ENCODE measurements at regions not wholly inside any gene's neighbourhood (a gene's known extent, or its start where the extent isn't known, plus 50 kb on each side); places are given as distances from the start of the nearest gene placed in this dataset.

DNA sequence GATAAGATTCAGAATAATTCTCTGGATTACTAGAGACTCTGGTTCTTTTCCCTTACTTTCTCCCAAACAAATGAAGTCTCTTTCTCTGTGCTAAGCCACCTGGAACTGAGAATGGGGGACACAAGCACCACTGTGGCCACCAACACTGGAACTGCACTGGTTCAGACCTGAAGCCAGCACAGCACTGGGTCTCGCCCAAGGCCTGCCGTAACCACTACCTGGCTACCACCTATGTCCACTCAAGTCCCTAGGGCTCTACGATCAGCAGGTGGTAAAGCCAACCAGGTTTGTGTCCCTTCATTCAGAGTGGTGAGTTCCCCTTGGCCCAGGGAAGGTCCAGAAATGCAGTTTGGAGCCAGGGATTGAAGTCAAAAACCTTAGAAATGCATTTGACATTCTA is 626.2 kb downstream of the DIAPH3 start:
- H4K8ac ChIP-seq (ENCODE audit: low read depth, low read length), result no peak overlapping the region
- H3K4me3 ChIP-seq (ENCODE audit: low read depth, low read length), result no peak overlapping the region
- no peak overlapping the region for H3K14ac ChIP-seq (ENCODE audit: low read length)
- H3K36me3 ChIP-seq (ENCODE audit: control insufficient read depth in 1 of 2, insufficient read depth in 2 of 2, low read length in 2 of 2), result no peaks in the 10 kb centered on the region
- no peak overlapping the region for H2AFZ ChIP-seq (ENCODE audit: insufficient read depth, low read length, poor library complexity)
- H3K4me1 ChIP-seq (ENCODE audit: control insufficient read depth in 1 of 2, insufficient read depth in 2 of 2, low read length in 2 of 2), result no peaks in the 10 kb centered on the region
- no peak overlapping the region for H2BK120ac ChIP-seq (ENCODE audit: insufficient read depth, low read length, poor library complexity)
- H4K12ac ChIP-seq (ENCODE audit: low read depth, low read length), result no peak overlapping the region
- H2BK5ac ChIP-seq (ENCODE audit: low read depth, low read length, poor library complexity), result no peak overlapping the region
- H3K4me2 ChIP-seq (ENCODE audit: low read length), result no peak overlapping the region
- no peak overlapping the region for H3K4ac ChIP-seq (ENCODE audit: low read depth, low read length)
- no peaks in the 10 kb centered on the region for H3K9me3 ChIP-seq (ENCODE audit: insufficient read depth, low read depth, low read length)
- no peak overlapping the region for H3K18ac ChIP-seq (ENCODE audit: low read length)
- H3K9ac ChIP-seq (ENCODE audit: low read length), result no peak overlapping the region
- no peak overlapping the region for H2BK12ac ChIP-seq (ENCODE audit: low read length)
- no peaks in the 10 kb centered on the region for H3K79me1 ChIP-seq (ENCODE audit: low read length)
- no peak for DNase-seq
- no peak overlapping the region for H4K91ac ChIP-seq (ENCODE audit: low read depth, low read length)
- H3K23ac ChIP-seq (ENCODE audit: low read length), result no peak overlapping the region
- no peak overlapping the region for H3K27ac ChIP-seq (ENCODE audit: low read depth, low read length)
- H2AK5ac ChIP-seq (ENCODE audit: low read length), result peak overlapping the region; percentile 29
- no peaks in the 10 kb centered on the region for H3K79me2 ChIP-seq (ENCODE audit: control insufficient read depth, insufficient read depth, low read length, poor library complexity)
- H3K27me3 ChIP-seq (ENCODE audit: insufficient read depth, low read length), result no peaks in the 10 kb centered on the region
- WGBS (ENCODE audit: extremely low coverage, insufficient coverage, insufficient read length), result no CpG with 5 or more reads among the region's 3 CpGs

DNA sequence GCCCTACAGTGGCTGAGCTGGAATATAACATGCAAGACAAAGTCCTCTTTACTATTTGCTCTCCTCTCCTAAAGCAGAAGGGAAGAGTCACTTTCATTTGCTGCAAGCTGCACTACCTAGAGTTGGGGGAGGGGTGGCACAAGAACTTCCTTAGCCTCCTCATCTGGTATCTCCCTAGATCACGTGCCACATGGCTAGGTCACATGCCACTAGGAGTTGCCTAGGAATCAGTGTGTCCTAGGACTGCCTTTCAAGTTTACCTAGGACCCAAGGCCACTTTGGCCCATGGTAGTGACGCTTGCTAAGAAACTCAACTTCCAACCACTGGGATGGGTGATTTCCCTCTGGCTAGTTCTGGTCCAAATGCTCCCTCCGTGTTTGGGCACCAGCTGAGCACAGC is 625.2 kb downstream of the DIAPH3 start:
- no peak overlapping the region for H2BK12ac ChIP-seq (ENCODE audit: low read length)
- no peak overlapping the region for H2BK5ac ChIP-seq (ENCODE audit: low read depth, low read length, poor library complexity)
- no peak overlapping the region for H4K91ac ChIP-seq (ENCODE audit: low read depth, low read length)
- H3K18ac ChIP-seq (ENCODE audit: low read length), result no peak overlapping the region
- no peak overlapping the region for H4K8ac ChIP-seq (ENCODE audit: low read depth, low read length)
- H2AK5ac ChIP-seq (ENCODE audit: low read length), result no peak overlapping the region
- no peak overlapping the region for H3K9ac ChIP-seq (ENCODE audit: low read length)
- no CpG with 5 or more reads among the region's 3 CpGs for WGBS (ENCODE audit: extremely low coverage, insufficient coverage, insufficient read length)
- no peak overlapping the region for H2BK120ac ChIP-seq (ENCODE audit: insufficient read depth, low read length, poor library complexity)
- no peak overlapping the region for H3K4me2 ChIP-seq (ENCODE audit: low read length)
- no peak overlapping the region for H3K27ac ChIP-seq (ENCODE audit: low read depth, low read length)
- no peaks in the 10 kb centered on the region for H3K9me3 ChIP-seq (ENCODE audit: insufficient read depth, low read depth, low read length)
- no peaks in the 10 kb centered on the region for H3K79me1 ChIP-seq (ENCODE audit: low read length)
- DNase-seq, result no peak
- H3K36me3 ChIP-seq (ENCODE audit: control insufficient read depth in 1 of 2, insufficient read depth in 2 of 2, low read length in 2 of 2), result no peaks in the 10 kb centered on the region
- H3K4me3 ChIP-seq (ENCODE audit: low read depth, low read length), result no peak overlapping the region
- no peak overlapping the region for H2AFZ ChIP-seq (ENCODE audit: insufficient read depth, low read length, poor library complexity)
- no peak overlapping the region for H3K4ac ChIP-seq (ENCODE audit: low read depth, low read length)
- H3K14ac ChIP-seq (ENCODE audit: low read length), result no peak overlapping the region
- H3K27me3 ChIP-seq (ENCODE audit: insufficient read depth, low read length), result no peaks in the 10 kb centered on the region
- H4K12ac ChIP-seq (ENCODE audit: low read depth, low read length), result no peak overlapping the region
- no peaks in the 10 kb centered on the region for H3K4me1 ChIP-seq (ENCODE audit: control insufficient read depth in 1 of 2, insufficient read depth in 2 of 2, low read length in 2 of 2)
- no peak overlapping the region for H3K23ac ChIP-seq (ENCODE audit: low read length)
- no peaks in the 10 kb centered on the region for H3K79me2 ChIP-seq (ENCODE audit: control insufficient read depth, insufficient read depth, low read length, poor library complexity)

DNA sequence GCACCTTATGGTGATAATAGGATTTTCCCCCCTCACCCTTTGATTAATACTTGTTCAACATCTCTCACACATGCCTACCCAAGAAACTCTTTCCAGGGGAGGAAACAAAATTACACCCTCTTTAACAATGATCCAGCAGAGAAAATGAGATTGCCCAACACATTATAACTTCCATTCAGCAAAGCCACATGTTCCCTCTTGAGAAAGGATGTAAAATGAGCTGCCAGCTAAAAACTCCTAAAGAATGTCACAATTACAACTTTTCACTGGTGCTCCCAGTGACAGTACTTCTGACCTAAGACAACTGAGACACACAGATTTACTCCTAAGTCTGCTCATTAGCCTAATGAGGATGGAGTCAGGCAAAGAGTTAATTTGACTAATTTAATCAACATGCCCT is 621.4 kb downstream of the DIAPH3 start:
- no peak overlapping the region for H4K12ac ChIP-seq (ENCODE audit: low read depth, low read length)
- H3K79me2 ChIP-seq (ENCODE audit: control insufficient read depth, insufficient read depth, low read length, poor library complexity), result no peaks in the 10 kb centered on the region
- no peak overlapping the region for H3K23ac ChIP-seq (ENCODE audit: low read length)
- H3K9ac ChIP-seq (ENCODE audit: low read length), result no peak overlapping the region
- H3K18ac ChIP-seq (ENCODE audit: low read length), result no peak overlapping the region
- H3K4me1 ChIP-seq (ENCODE audit: control insufficient read depth in 1 of 2, insufficient read depth in 2 of 2, low read length in 2 of 2), result no peaks in the 10 kb centered on the region
- DNase-seq, result no peak
- H2AFZ ChIP-seq (ENCODE audit: insufficient read depth, low read length, poor library complexity), result no peak overlapping the region
- no peak overlapping the region for H3K4ac ChIP-seq (ENCODE audit: low read depth, low read length)
- H3K36me3 ChIP-seq (ENCODE audit: control insufficient read depth in 1 of 2, insufficient read depth in 2 of 2, low read length in 2 of 2), result no peaks in the 10 kb centered on the region
- no peak overlapping the region for H3K27ac ChIP-seq (ENCODE audit: low read depth, low read length)
- H4K91ac ChIP-seq (ENCODE audit: low read depth, low read length), result no peak overlapping the region
- H3K4me3 ChIP-seq (ENCODE audit: low read depth, low read length), result no peak overlapping the region
- no peaks in the 10 kb centered on the region for H3K9me3 ChIP-seq (ENCODE audit: insufficient read depth, low read depth, low read length)
- no peaks in the 10 kb centered on the region for H3K27me3 ChIP-seq (ENCODE audit: insufficient read depth, low read length)
- H3K79me1 ChIP-seq (ENCODE audit: low read length), result no peaks in the 10 kb centered on the region
- H4K8ac ChIP-seq (ENCODE audit: low read depth, low read length), result no peak overlapping the region
- H3K4me2 ChIP-seq (ENCODE audit: low read length), result no peak overlapping the region
- H2BK12ac ChIP-seq (ENCODE audit: low read length), result no peak overlapping the region
- H2BK120ac ChIP-seq (ENCODE audit: insufficient read depth, low read length, poor library complexity), result no peak overlapping the region
- no peak overlapping the region for H2AK5ac ChIP-seq (ENCODE audit: low read length)
- no peak overlapping the region for H3K14ac ChIP-seq (ENCODE audit: low read length)
- no peak overlapping the region for H2BK5ac ChIP-seq (ENCODE audit: low read depth, low read length, poor library complexity)

DNA sequence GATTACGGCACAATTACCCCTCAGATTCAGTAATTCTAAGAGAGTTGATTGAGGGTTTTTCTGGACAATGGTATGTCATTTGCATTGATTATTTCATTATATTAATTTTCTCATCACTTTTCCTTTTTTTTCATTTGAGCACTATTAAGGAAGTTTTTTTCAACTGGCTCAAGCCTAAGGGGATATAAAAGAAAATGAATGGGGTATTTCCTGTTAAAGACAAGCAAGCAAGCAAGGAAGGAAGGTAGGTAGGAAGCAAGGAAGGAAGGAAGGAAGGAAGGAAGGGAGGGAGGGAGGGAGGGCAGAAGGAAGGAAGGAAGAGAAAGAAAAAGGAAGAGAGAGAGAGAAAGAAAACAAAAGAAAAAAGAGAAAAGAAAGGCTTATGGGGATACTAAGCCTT is 620.3 kb downstream of the DIAPH3 start:
- Histone ChIP-seq H3K9ac (ENCODE audit: low read length) (no peak overlapping the region), H4K12ac (ENCODE audit: low read depth, low read length) (no peak overlapping the region), H4K8ac (ENCODE audit: low read depth, low read length) (no peak overlapping the region), H3K79me2 (ENCODE audit: control insufficient read depth, insufficient read depth, low read length, poor library complexity) (no peaks in the 10 kb centered on the region), H2BK120ac (ENCODE audit: insufficient read depth, low read length, poor library complexity) (no peak overlapping the region), H2AK5ac (ENCODE audit: low read length) (no peak overlapping the region), H3K4me2 (ENCODE audit: low read length) (no peak overlapping the region), H3K4me1 (ENCODE audit: control insufficient read depth in 1 of 2, insufficient read depth in 2 of 2, low read length in 2 of 2) (no peaks in the 10 kb centered on the region), H3K79me1 (ENCODE audit: low read length) (no peaks in the 10 kb centered on the region), H3K27me3 (ENCODE audit: insufficient read depth, low read length) (no peaks in the 10 kb centered on the region), H2BK5ac (ENCODE audit: low read depth, low read length, poor library complexity) (no peak overlapping the region), H3K36me3 (ENCODE audit: control insufficient read depth in 1 of 2, insufficient read depth in 2 of 2, low read length in 2 of 2) (no peaks in the 10 kb centered on the region), H3K9me3 (ENCODE audit: insufficient read depth, low read depth, low read length) (no peaks in the 10 kb centered on the region), H3K4ac (ENCODE audit: low read depth, low read length) (no peak overlapping the region), H3K14ac (ENCODE audit: low read length) (no peak overlapping the region), H2BK12ac (ENCODE audit: low read length) (no peak overlapping the region), H4K91ac (ENCODE audit: low read depth, low read length) (no peak overlapping the region), H3K27ac (ENCODE audit: low read depth, low read length) (no peak overlapping the region), H3K18ac (ENCODE audit: low read length) (no peak overlapping the region), H3K23ac (ENCODE audit: low read length) (no peak overlapping the region), H3K4me3 (ENCODE audit: low read depth, low read length) (no peak overlapping the region), H2AFZ (ENCODE audit: insufficient read depth, low read length, poor library complexity) (no peak overlapping the region)
- no peak for DNase-seq
- no CpG with 5 or more reads among the region's 1 CpG for WGBS (ENCODE audit: extremely low coverage, insufficient coverage, insufficient read length)

DNA sequence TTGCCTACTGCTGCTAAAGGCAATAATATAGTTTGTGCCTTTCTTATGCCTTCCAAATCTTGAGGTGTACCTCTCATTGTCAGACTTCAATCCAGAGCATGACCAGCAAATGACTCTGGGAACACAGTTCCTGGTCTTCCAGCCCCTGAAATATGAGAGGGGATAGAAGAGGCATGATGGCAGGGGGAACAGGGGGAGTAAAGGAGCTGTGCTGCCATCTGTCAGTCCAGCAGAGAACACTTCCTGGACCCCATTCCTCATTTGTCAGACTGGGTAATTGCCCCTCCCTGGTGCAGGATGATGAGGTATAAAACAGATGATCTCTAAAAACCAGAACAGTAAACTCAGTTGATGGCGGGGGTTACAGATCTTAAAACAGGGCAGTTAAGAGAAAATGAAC is 618.7 kb downstream of the DIAPH3 start:
- H4K8ac ChIP-seq (ENCODE audit: low read depth, low read length), result no peak overlapping the region
- no peak overlapping the region for H3K9ac ChIP-seq (ENCODE audit: low read length)
- no CpG with 5 or more reads among the region's 1 CpG for WGBS (ENCODE audit: extremely low coverage, insufficient coverage, insufficient read length)
- H2BK12ac ChIP-seq (ENCODE audit: low read length), result no peak overlapping the region
- H3K23ac ChIP-seq (ENCODE audit: low read length), result no peak overlapping the region
- no peak overlapping the region for H3K4me3 ChIP-seq (ENCODE audit: low read depth, low read length)
- no peaks in the 10 kb centered on the region for H3K79me1 ChIP-seq (ENCODE audit: low read length)
- H4K12ac ChIP-seq (ENCODE audit: low read depth, low read length), result no peak overlapping the region
- H3K36me3 ChIP-seq (ENCODE audit: control insufficient read depth in 1 of 2, insufficient read depth in 2 of 2, low read length in 2 of 2), result no peaks in the 10 kb centered on the region
- no peaks in the 10 kb centered on the region for H3K4me1 ChIP-seq (ENCODE audit: control insufficient read depth in 1 of 2, insufficient read depth in 2 of 2, low read length in 2 of 2)
- H3K27ac ChIP-seq (ENCODE audit: low read depth, low read length), result no peak overlapping the region
- H3K18ac ChIP-seq (ENCODE audit: low read length), result no peak overlapping the region
- H3K4me2 ChIP-seq (ENCODE audit: low read length), result no peak overlapping the region
- H4K91ac ChIP-seq (ENCODE audit: low read depth, low read length), result no peak overlapping the region
- H2BK120ac ChIP-seq (ENCODE audit: insufficient read depth, low read length, poor library complexity), result no peak overlapping the region
- H3K14ac ChIP-seq (ENCODE audit: low read length), result no peak overlapping the region
- H2BK5ac ChIP-seq (ENCODE audit: low read depth, low read length, poor library complexity), result no peak overlapping the region
- no peaks in the 10 kb centered on the region for H3K79me2 ChIP-seq (ENCODE audit: control insufficient read depth, insufficient read depth, low read length, poor library complexity)
- DNase-seq, result no peak
- H2AK5ac ChIP-seq (ENCODE audit: low read length), result no peak overlapping the region
- H3K27me3 ChIP-seq (ENCODE audit: insufficient read depth, low read length), result no peaks in the 10 kb centered on the region
- no peak overlapping the region for H2AFZ ChIP-seq (ENCODE audit: insufficient read depth, low read length, poor library complexity)
- no peaks in the 10 kb centered on the region for H3K9me3 ChIP-seq (ENCODE audit: insufficient read depth, low read depth, low read length)
- no peak overlapping the region for H3K4ac ChIP-seq (ENCODE audit: low read depth, low read length)

Measured in trophoblast cell (in vitro differentiated cells and primary cell).